Activated T-cell treated with anti-CD3 and anti-CD28 coated beads, Interleukin-2, amount 50 U/mL, for 72 hours (primary cell): ENCODE measurements at regions not wholly inside any gene's neighbourhood (a gene's known extent, or its start where the extent isn't known, plus 50 kb on each side); places are given as distances from the start of the nearest gene placed in this dataset.

Experiments
- ATAC-seq, 2 donors: fragments of 150-1000 bp; cut with Tn5 transposase; replicated peaks in 1 of 2; 2 replicates each; pipeline ENCODE4 v1.10.0; 2021; ENCODE audit warnings: moderate library complexity in 2 of 2, mild to moderate bottlenecking in 1 of 2
- DNase-seq, 2 donors: peaks; one replicate each; pipeline ENCODE4 v3.0.0; 2021 to 2022; ENCODE audit warnings: mixed read lengths in 1 of 2
- H3K27ac Mint-ChIP-seq: one replicate; pipeline ENCODE4 v1.8.0; 2022; ENCODE audit warnings: mild to moderate bottlenecking, moderate library complexity, mixed read lengths
- H3K27me3 Mint-ChIP-seq: one replicate; pipeline ENCODE4 v1.8.0; 2022; ENCODE audit warnings: low read depth, mixed read lengths
- H3K36me3 Mint-ChIP-seq, 2 donors: one replicate each; pipeline ENCODE4 v1.8.0; 2022; ENCODE audit warnings: mixed read lengths in 2 of 2, mild to moderate bottlenecking in 1 of 2; ENCODE audit not compliant: insufficient read depth in 2 of 2
- H3K4me1 Mint-ChIP-seq: one replicate; pipeline ENCODE4 v1.8.0; 2022; ENCODE audit warnings: low read depth, mixed read lengths
- H3K4me3 Mint-ChIP-seq, 2 donors: one replicate each; pipeline ENCODE4 v1.8.0; 2022; ENCODE audit warnings: mild to moderate bottlenecking in 2 of 2, mixed read lengths in 2 of 2, moderate library complexity in 2 of 2
- H3K9me3 Mint-ChIP-seq, 2 donors: one replicate each; pipeline ENCODE4 v1.8.0; 2022; ENCODE audit warnings: mixed read lengths in 2 of 2

GRCh38 chr10:91335147-91335546, 75.0 kb upstream of the HECTD2 start:
- Mint-ChIP-seq H3K4me1 (no peaks in the 10 kb centered on the region), H3K27me3 (no peaks in the 10 kb centered on the region), H3K36me3 (no peaks in the 10 kb centered on the region), H3K27ac (no peak overlapping the region), H3K4me3 (no peak overlapping the region), H3K9me3 (peaks cover 2 to 6% of the 10 kb centered on the region in 2 donors)
- peak in 1 of 2 donors; percentile 42 for ATAC-seq
- DNase-seq = no peak

GRCh38 chr10:91339729-91340128, 70.4 kb upstream of the HECTD2 start:
- Mint-ChIP-seq H3K4me3 (no peak overlapping the region), H3K36me3 (no peaks in the 10 kb centered on the region), H3K27me3 (no peaks in the 10 kb centered on the region), H3K4me1 (no peaks in the 10 kb centered on the region), H3K9me3 (peaks cover 0 to 5% of the 10 kb centered on the region in 2 donors), H3K27ac (no peak overlapping the region)
- ATAC-seq (no peak), DNase-seq (no peak)

GRCh38 chr10:91340613-91341362, 69.4 kb upstream of the HECTD2 start:
- Mint-ChIP-seq H3K27me3 (no peaks in the 10 kb centered on the region), H3K36me3 (no peaks in the 10 kb centered on the region), H3K27ac (no peak overlapping the region), H3K4me3 (no peak overlapping the region), H3K4me1 (no peaks in the 10 kb centered on the region), H3K9me3 (no peaks in the 10 kb centered on the region)
- DNase-seq (no peak), ATAC-seq (peak in 1 of 2 donors; percentile 53)

- Mint-ChIP-seq H3K36me3 (no peaks in the 10 kb centered on the region), H3K4me1 (no peaks in the 10 kb centered on the region), H3K27me3 (no peaks in the 10 kb centered on the region), H3K27ac (no peak overlapping the region), H3K4me3 (no peak overlapping the region), H3K9me3 (no peaks in the 10 kb centered on the region)
- no peak for DNase-seq
- no peak for ATAC-seq
These were observed 68.5 kb upstream of the HECTD2 start for GRCh38 chr10:91341686-91342085.

GRCh38 chr10:91343010-91343409, 67.1 kb upstream of the HECTD2 start:
- no peaks in the 10 kb centered on the region for H3K36me3 Mint-ChIP-seq
- ATAC-seq (no peak), DNase-seq (no peak)
- no peaks in the 10 kb centered on the region for H3K9me3 Mint-ChIP-seq
- H3K27me3 Mint-ChIP-seq = no peaks in the 10 kb centered on the region
- H3K4me3 Mint-ChIP-seq = no peak overlapping the region
- H3K27ac Mint-ChIP-seq = no peak overlapping the region
- H3K4me1 Mint-ChIP-seq = no peaks in the 10 kb centered on the region

GRCh38 chr10:91344117-91344856, 65.9 kb upstream of the HECTD2 start:
- H3K4me3 Mint-ChIP-seq = no peak overlapping the region
- no peak for DNase-seq
- ATAC-seq = no peak
- no peak overlapping the region for H3K27ac Mint-ChIP-seq
- H3K36me3 Mint-ChIP-seq = no peaks in the 10 kb centered on the region
- H3K27me3 Mint-ChIP-seq = no peaks in the 10 kb centered on the region
- no peaks in the 10 kb centered on the region for H3K4me1 Mint-ChIP-seq
- H3K9me3 Mint-ChIP-seq = no peaks in the 10 kb centered on the region

GRCh38 chr10:91345716-91346115, 64.4 kb upstream of the HECTD2 start:
- Mint-ChIP-seq H3K9me3 (no peaks in the 10 kb centered on the region), H3K4me3 (no peak overlapping the region), H3K27ac (no peak overlapping the region), H3K27me3 (no peaks in the 10 kb centered on the region), H3K4me1 (no peaks in the 10 kb centered on the region), H3K36me3 (no peaks in the 10 kb centered on the region)
- no peak for ATAC-seq
- no peak for DNase-seq

GRCh38 chr10:91347529-91347928, 62.6 kb upstream of the HECTD2 start:
- ATAC-seq (no peak), DNase-seq (no peak)

GRCh38 chr10:91349381-91349780, 60.8 kb upstream of the HECTD2 start:
- Mint-ChIP-seq H3K36me3 (peaks cover 2% of the 10 kb centered on the region in 2 donors), H3K27me3 (peaks cover 5% of the 10 kb centered on the region), H3K4me3 (no peak overlapping the region), H3K27ac (no peak overlapping the region), H3K4me1 (no peaks in the 10 kb centered on the region), H3K9me3 (peaks cover 2% of the 10 kb centered on the region in 2 donors)
- ATAC-seq (no peak), DNase-seq (no peak)

More at GRCh38 chr10:91347529-91347928, 62.6 kb upstream of the HECTD2 start:
- H3K4me3 Mint-ChIP-seq = no peak overlapping the region
- H3K4me1 Mint-ChIP-seq = no peaks in the 10 kb centered on the region
- H3K27ac Mint-ChIP-seq = no peak overlapping the region
- H3K36me3 Mint-ChIP-seq = no peaks in the 10 kb centered on the region
- H3K27me3 Mint-ChIP-seq = no peaks in the 10 kb centered on the region
- no peaks in the 10 kb centered on the region for H3K9me3 Mint-ChIP-seq

GRCh38 chr10:91350651-91351081, 59.5 kb upstream of the HECTD2 start:
- Mint-ChIP-seq H3K4me3 (no peak overlapping the region), H3K9me3 (peaks cover 2% of the 10 kb centered on the region in 2 donors), H3K27me3 (peaks cover 12% of the 10 kb centered on the region), H3K36me3 (peaks cover 2% of the 10 kb centered on the region in 2 donors), H3K27ac (no peak overlapping the region), H3K4me1 (no peaks in the 10 kb centered on the region)
- DNase-seq = no peak
- no peak for ATAC-seq

GRCh38 chr10:91352760-91353159, 57.4 kb upstream of the HECTD2 start:
- Mint-ChIP-seq H3K27ac (no peak overlapping the region), H3K4me1 (no peaks in the 10 kb centered on the region), H3K9me3 (peaks cover 2% of the 10 kb centered on the region in 2 donors), H3K27me3 (peaks cover 27% of the 10 kb centered on the region), H3K4me3 (no peak overlapping the region), H3K36me3 (peaks cover 2% of the 10 kb centered on the region in 2 donors)
- DNase-seq = no peak
- no peak for ATAC-seq

GRCh38 chr10:91354166-91355075, 55.7 kb upstream of the HECTD2 start:
- H3K4me3 Mint-ChIP-seq = no peak overlapping the region
- H3K36me3 Mint-ChIP-seq = peaks cover 2% of the 10 kb centered on the region in 2 donors
- H3K4me1 Mint-ChIP-seq = no peaks in the 10 kb centered on the region
- peaks cover 2% of the 10 kb centered on the region in 2 donors for H3K9me3 Mint-ChIP-seq
- no peak overlapping the region for H3K27ac Mint-ChIP-seq
- ATAC-seq (no peak), DNase-seq (no peak)
- peaks cover 33% of the 10 kb centered on the region for H3K27me3 Mint-ChIP-seq

GRCh38 chr10:91355998-91356397, 54.1 kb upstream of the HECTD2 start:
- no peak for ATAC-seq
- no peaks in the 10 kb centered on the region for H3K4me1 Mint-ChIP-seq
- H3K4me3 Mint-ChIP-seq = no peak overlapping the region
- peaks cover 2% of the 10 kb centered on the region in 2 donors for H3K36me3 Mint-ChIP-seq
- no peak for DNase-seq
- H3K27me3 Mint-ChIP-seq = peaks cover 48% of the 10 kb centered on the region
- peaks cover 2% of the 10 kb centered on the region in 2 donors for H3K9me3 Mint-ChIP-seq
- no peak overlapping the region for H3K27ac Mint-ChIP-seq
